GM12878 (cell line): ENCODE measurements at regions not wholly inside any gene's neighbourhood (a gene's known extent, or its start where the extent isn't known, plus 50 kb on each side); places are given as distances from the start of the nearest gene placed in this dataset.

Experiments used
- ATAC-seq: fragments of 200-7000 bp; cut with Tn5 transposase; 3 replicates; pipeline ENCODE4 v1.9.1; 2020; ENCODE audit warnings: mild to moderate bottlenecking, moderate library complexity
- BruUV-seq: library from RNA; stranded (reverse); fragments of 400-500 nt; replicated peaks from 2 replicates; lab custom pipeline; 2021; lab: Mats Ljungman, UMichigan
- CTCF ChIA-PET: fragments of 300-600 bp; sonication (Branson Sonifier 250); formaldehyde crosslinking; extraction: SDS; loops from one replicate; lab custom pipeline; 2021; ENCODE audit warnings: inconsistent platforms; lab: Yijun Ruan, JAX
- POLR2A ChIA-PET: fragments of 350-600 bp; formaldehyde crosslinking; extraction: SDS; loops from one replicate; lab custom pipeline; 2021; ENCODE audit warnings: inconsistent platforms; lab: Charles Lee
- RAD21 ChIA-PET: fragments of 300-600 bp; sonication (Branson Sonifier 250); formaldehyde crosslinking; loops from one replicate; lab custom pipeline; 2023; ENCODE audit warnings: antibody characterized with exemption; ENCODE audit not compliant: unreplicated experiment; lab: Charles Lee
- SMC1A ChIA-PET: fragments of 300-600 bp; sonication (Branson Sonifier 250); formaldehyde crosslinking; loops from one replicate; lab custom pipeline; 2023; ENCODE audit not compliant: unreplicated experiment, uncharacterized antibody; lab: Charles Lee
- DNase-seq: peaks from one replicate; pipeline ENCODE4 v3.0.0-alpha.2; 2011; ENCODE audit warnings: low read depth, low spot score
- FAIRE-seq: peaks from 3 replicates; lab custom pipeline; 2011; peaks lifted over from hg19 to GRCh38; lab: Jason Lieb, UNC
- H2AFZ ChIP-seq: 2 replicates; pipeline ENCODE4 v1.6.0; 2011; ENCODE audit warnings: low read depth, low read length, control low read depth; ENCODE audit not compliant: control insufficient read depth
- H3K27ac ChIP-seq: 2 replicates; pipeline ENCODE4 v1.5.1; 2011; ENCODE audit warnings: control low read depth; ENCODE audit not compliant: control insufficient read depth, insufficient read depth
- H3K27me3 ChIP-seq, 2 experiments: replicated peaks in 1 of 2; 2 replicates each; pipeline versions ENCODE4 v1.6.0 to v1.6.1; 2011; ENCODE audit warnings: low read length in 1 of 2; ENCODE audit not compliant: control insufficient read depth in 2 of 2, insufficient read depth in 2 of 2
- H3K36me3 ChIP-seq, 2 experiments: 2 replicates each; pipeline ENCODE4 v1.5.1; 2011; ENCODE audit warnings: low read length in 1 of 2; ENCODE audit not compliant: control insufficient read depth in 2 of 2, insufficient read depth in 2 of 2
- H3K4me1 ChIP-seq: 2 replicates; pipeline ENCODE4 v1.6.1; 2011; ENCODE audit warnings: mild to moderate bottlenecking, low read length, moderate library complexity, mixed read lengths; ENCODE audit not compliant: control insufficient read depth, insufficient read depth
- H3K4me2 ChIP-seq: 2 replicates; pipeline ENCODE4 v1.6.0; 2011; ENCODE audit warnings: control low read depth; ENCODE audit not compliant: control insufficient read depth, insufficient read depth
- H3K4me3 ChIP-seq: fragments of 200-600 bp; sonication (generic); 2 replicates; pipeline ENCODE4 v1.5.1; 2016
- H3K79me2 ChIP-seq: 2 replicates; pipeline ENCODE4 v1.6.0; 2011; ENCODE audit warnings: low read length; ENCODE audit not compliant: control insufficient read depth, insufficient read depth
- H3K9ac ChIP-seq: 2 replicates; pipeline ENCODE4 v1.8.0; 2011; ENCODE audit warnings: low read length, control low read depth, mixed read lengths; ENCODE audit not compliant: control insufficient read depth, insufficient read depth
- H3K9me3 ChIP-seq: replicated peaks from 3 replicates; pipeline ENCODE4 v1.5.1; 2011; ENCODE audit warnings: mild to moderate bottlenecking, low read length; ENCODE audit not compliant: control insufficient read depth, insufficient read depth
- H4K20me1 ChIP-seq: 2 replicates; pipeline ENCODE4 v1.6.0; 2011; ENCODE audit not compliant: control insufficient read depth, insufficient read depth
- CBFB ChIP-seq: IDR thresholded peaks from 2 replicates; pipeline ENCODE4 v1.6.1; 2016; ENCODE audit warnings: antibody characterized with exemption, low read depth
- FOXM1 ChIP-seq: IDR thresholded peaks from 2 replicates; pipeline ENCODE4 v1.6.1; 2012; ENCODE audit warnings: low read depth, mild to moderate bottlenecking, inconsistent platforms, low read length, moderate library complexity
- KDM1A ChIP-seq: fragments of 200-600 bp; sonication (generic); IDR thresholded peaks from 2 replicates; pipeline ENCODE4 v1.6.1; 2016; ENCODE audit warnings: borderline replicate concordance
- MEF2B ChIP-seq: fragments of 450-650 bp; IDR thresholded peaks from 2 replicates; pipeline ENCODE4 v1.6.1; 2018; ENCODE audit warnings: mild to moderate bottlenecking, moderate library complexity; ENCODE audit not compliant: partially characterized antibody, poor library complexity, severe bottlenecking
- MTA2 ChIP-seq: fragments of 450-650 bp; IDR thresholded peaks from 2 replicates; pipeline ENCODE4 v1.6.1; 2016; ENCODE audit warnings: low read depth, mild to moderate bottlenecking, moderate library complexity
- MYC ChIP-seq: IDR thresholded peaks from 2 replicates; pipeline ENCODE4 v1.6.1; 2011; ENCODE audit warnings: mild to moderate bottlenecking, low read length, moderate library complexity, inconsistent platforms; ENCODE audit not compliant: insufficient read depth, insufficient replicate concordance, insufficient read length, severe bottlenecking
- NR2F1 ChIP-seq: fragments of 450-650 bp; conservative IDR thresholded peaks from 2 replicates; pipeline ENCODE4 v1.6.1; 2017; ENCODE audit warnings: mild to moderate bottlenecking
- RAD21 ChIP-seq: IDR thresholded peaks from 2 replicates; pipeline ENCODE4 v1.6.1; 2011; ENCODE audit warnings: mild to moderate bottlenecking, low read depth, low read length, moderate library complexity; ENCODE audit not compliant: insufficient read depth
- USF2 ChIP-seq: IDR thresholded peaks from 2 replicates; pipeline ENCODE4 v1.6.1; 2011; ENCODE audit warnings: low read depth, low read length, improper control_type of control experiment, borderline replicate concordance
- WGBS: methylation state at CpG from one replicate; pipeline ENCODE4 v1.1.6; 2016; ENCODE audit warnings: low lambda C conversion rate; ENCODE audit not compliant: insufficient replicate concordance, insufficient coverage; ENCODE audit errors: missing lambda C conversion rate; 5-methylcytosine and 5-hydroxymethylcytosine counted together
- in situ Hi-C: fragments of 300-500 bp; cut with MboI; formaldehyde crosslinking; loops from 9 replicates; pipeline ENCODE4 v1.14.3; 2018; ENCODE audit warnings: mixed read lengths
- intact Hi-C: fragments of 100-400 bp; cut with micrococcal nuclease; formaldehyde crosslinking; loops from one replicate; pipeline ENCODE4 v1.14.2; 2022; ENCODE audit not compliant: unreplicated experiment

GRCh38 chr20:39799366-39799965, 837.3 kb downstream of the DHX35 start:
- ChIA-PET SMC1A (interaction anchor here (1.5 kb wide), 1 partner anchor 30 kb away, joined by 5 read pairs; no protein-coding TSS in a partner anchor), POLR2A (no interaction called here), RAD21 (no interaction called here), CTCF (no interaction called here)
- TF ChIP-seq KDM1A = no peak
- no peak for TF ChIP-seq NR2F1
- no peak for TF ChIP-seq RAD21
- peak; percentile 62 for TF ChIP-seq MEF2B
- TF ChIP-seq USF2 = no peak
- TF ChIP-seq MTA2 = peak; percentile 82
- TF ChIP-seq FOXM1 = no peak
- no peak for TF ChIP-seq CBFB
- no peak for TF ChIP-seq MYC
- no peak for DNase-seq
- Histone ChIP-seq H3K27ac (no peak overlapping the region), H3K9me3 (no peaks in the 10 kb centered on the region; the same call in 1 of the 3 replicates), H3K79me2 (no peaks in the 10 kb centered on the region), H4K20me1 (no peaks in the 10 kb centered on the region), H2AFZ (no peak overlapping the region), H3K4me3 (no peak overlapping the region), H3K27me3 (no peaks in the 10 kb centered on the region), H3K9ac (no peak overlapping the region), H3K36me3 (no peaks in the 10 kb centered on the region), H3K4me1 (no peaks in the 10 kb centered on the region), H3K4me2 (no peak overlapping the region)
- peak; percentile 51 for ATAC-seq
- intact Hi-C loops = no loop called here
- peak; percentile 64 for FAIRE-seq
- WGBS = 25% methylated on average over 2 of the region's 2 CpGs
- in situ Hi-C loops = no loop called here
- BruUV-seq = no TSS peak
